ENCODE measurements at regions not wholly inside any gene's neighbourhood (a gene's known extent, or its start where the extent isn't known, plus 50 kb on each side); places are given as distances from the start of the nearest gene placed in this dataset.

DNA sequence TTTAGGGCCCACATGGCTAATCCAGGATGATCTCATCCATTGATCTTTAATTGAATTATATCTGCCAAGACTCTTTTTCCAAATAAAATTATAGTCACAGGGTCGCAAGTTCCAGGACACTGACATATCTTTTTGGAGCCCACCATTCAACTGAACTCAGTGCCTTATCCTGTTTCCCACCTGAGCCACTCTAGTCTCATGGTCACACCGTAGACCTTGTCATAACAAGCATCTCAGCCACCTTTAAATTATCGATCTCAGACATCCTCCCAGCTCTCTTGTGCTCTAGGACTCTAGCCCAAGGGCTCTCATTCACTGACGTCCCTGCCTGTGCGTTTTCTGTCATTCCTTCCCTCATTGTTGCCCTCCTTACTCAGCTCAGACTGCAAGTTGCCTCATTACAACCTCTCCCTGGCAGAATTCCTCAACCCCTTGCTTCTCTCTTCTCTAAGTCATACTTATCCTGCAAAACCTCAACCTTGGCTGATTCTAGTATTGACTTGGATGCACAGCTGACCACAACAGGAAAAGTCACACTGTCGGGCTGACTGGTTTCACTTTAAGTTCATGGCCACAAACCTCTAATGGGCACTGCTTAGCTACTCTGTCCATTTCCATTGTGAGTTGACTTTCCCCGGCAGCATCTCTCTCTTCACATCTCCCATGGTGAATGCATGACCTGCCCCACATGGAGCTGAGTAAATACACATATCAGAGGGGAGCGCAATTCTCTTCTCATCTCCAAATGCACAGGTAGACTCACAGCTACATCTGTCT is 91.0 kb upstream of the TRIM2 start:
- no CpG with 5 or more reads among the region's 8 CpGs for WGBS (ENCODE audit: extremely low coverage, insufficient coverage, low lambda C conversion rate)
- no peak overlapping the region for H2BK5ac ChIP-seq (ENCODE audit: low read length)
- DNase-seq = no peak
- H4K8ac ChIP-seq (ENCODE audit: low read depth, low read length) = no peak overlapping the region
- H3K4me3 ChIP-seq (ENCODE audit: low read length) = no peak overlapping the region
- H3K27ac ChIP-seq (ENCODE audit: low read depth, low read length) = no peak overlapping the region
- no peak overlapping the region for H4K5ac ChIP-seq (ENCODE audit: low read length)
- no peaks in the 10 kb centered on the region for H3K79me1 ChIP-seq (ENCODE audit: low read length)
- H3K9ac ChIP-seq (ENCODE audit: low read length) = no peak overlapping the region
- H3K56ac ChIP-seq (ENCODE audit: low read length) = no peak overlapping the region
- H3K4ac ChIP-seq (ENCODE audit: low read depth, low read length) = no peak overlapping the region
- H2BK120ac ChIP-seq (ENCODE audit: low read depth, low read length) = no peak overlapping the region
- no peaks in the 10 kb centered on the region for H3K79me2 ChIP-seq (ENCODE audit: control insufficient read depth, insufficient read depth, low read length)
- no peaks in the 10 kb centered on the region for H3K4me1 ChIP-seq (ENCODE audit: control insufficient read depth, low read depth, low read length)
- no peaks in the 10 kb centered on the region for H3K36me3 ChIP-seq (ENCODE audit: control insufficient read depth, insufficient read depth, low read length)
- H3K23ac ChIP-seq (ENCODE audit: low read length) = no peak overlapping the region
- H3K27me3 ChIP-seq (ENCODE audit: insufficient read depth, low read length, poor library complexity) = no peaks in the 10 kb centered on the region
- H2AK5ac ChIP-seq (ENCODE audit: low read length) = no peak overlapping the region
- H2BK15ac ChIP-seq (replicated peaks; ENCODE audit: low read depth) = no peak overlapping the region
- no peak overlapping the region for H3K18ac ChIP-seq (ENCODE audit: low read length)
- H3K4me2 ChIP-seq (ENCODE audit: low read length) = no peak overlapping the region

DNA sequence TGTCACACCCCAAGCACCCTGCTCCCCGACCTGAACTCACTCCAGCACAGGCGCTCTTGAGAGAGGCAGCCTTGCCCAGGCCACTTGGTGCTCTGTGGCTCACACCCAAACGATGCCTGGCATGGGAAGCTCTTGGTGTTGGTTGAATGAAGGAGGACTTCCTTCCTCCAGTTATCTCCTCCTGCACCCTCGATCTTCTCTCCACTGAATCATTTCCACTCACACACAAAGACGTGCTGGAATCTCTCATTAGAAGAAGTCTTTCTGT is 90.5 kb upstream of the TRIM2 start:
- H3K27ac ChIP-seq (ENCODE audit: low read depth, low read length) = no peak overlapping the region
- H3K79me2 ChIP-seq (ENCODE audit: control insufficient read depth, insufficient read depth, low read length) = no peaks in the 10 kb centered on the region
- WGBS (ENCODE audit: extremely low coverage, insufficient coverage, low lambda C conversion rate) = no CpG with 5 or more reads among the region's 5 CpGs
- no peak overlapping the region for H2AK5ac ChIP-seq (ENCODE audit: low read length)
- no peak overlapping the region for H2BK15ac ChIP-seq (replicated peaks; ENCODE audit: low read depth)
- no peak overlapping the region for H2BK5ac ChIP-seq (ENCODE audit: low read length)
- H3K9ac ChIP-seq (ENCODE audit: low read length) = no peak overlapping the region
- no peak overlapping the region for H3K4me3 ChIP-seq (ENCODE audit: low read length)
- no peaks in the 10 kb centered on the region for H3K27me3 ChIP-seq (ENCODE audit: insufficient read depth, low read length, poor library complexity)
- no peak overlapping the region for H3K23ac ChIP-seq (ENCODE audit: low read length)
- H3K79me1 ChIP-seq (ENCODE audit: low read length) = no peaks in the 10 kb centered on the region
- H2BK120ac ChIP-seq (ENCODE audit: low read depth, low read length) = no peak overlapping the region
- no peak overlapping the region for H3K56ac ChIP-seq (ENCODE audit: low read length)
- H3K4me2 ChIP-seq (ENCODE audit: low read length) = no peak overlapping the region
- H3K36me3 ChIP-seq (ENCODE audit: control insufficient read depth, insufficient read depth, low read length) = no peaks in the 10 kb centered on the region
- DNase-seq = no peak
- H3K18ac ChIP-seq (ENCODE audit: low read length) = no peak overlapping the region
- H4K5ac ChIP-seq (ENCODE audit: low read length) = no peak overlapping the region
- H3K4me1 ChIP-seq (ENCODE audit: control insufficient read depth, low read depth, low read length) = no peaks in the 10 kb centered on the region
- H4K8ac ChIP-seq (ENCODE audit: low read depth, low read length) = no peak overlapping the region
- H3K4ac ChIP-seq (ENCODE audit: low read depth, low read length) = no peak overlapping the region

DNA sequence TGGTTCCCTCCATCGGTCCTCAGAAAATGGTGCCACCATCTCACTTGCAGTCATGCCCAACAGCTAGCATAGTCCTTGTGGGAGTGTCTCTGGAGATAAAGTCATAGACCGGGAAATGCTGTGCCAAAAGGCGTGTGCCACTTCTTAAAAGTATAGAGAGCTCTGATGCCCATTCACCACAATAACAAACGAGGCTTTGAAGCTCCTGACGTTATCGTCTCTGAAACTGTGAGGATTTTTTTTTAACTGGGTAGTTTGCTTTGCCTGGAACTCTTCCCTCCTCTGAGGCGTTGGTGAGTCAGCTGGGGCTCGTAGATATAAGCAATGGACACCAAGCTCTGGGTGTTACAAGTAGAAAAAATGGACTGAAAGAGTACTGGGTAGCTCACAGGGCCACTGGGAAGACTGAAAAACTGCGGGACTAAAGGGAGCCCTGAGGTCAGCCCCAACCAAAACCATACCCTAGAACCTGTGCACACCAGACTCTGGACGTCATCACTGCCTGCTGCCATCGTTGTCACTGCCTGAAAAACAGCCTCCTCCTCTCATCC is 89.4 kb upstream of the TRIM2 start:
- DNase-seq = no peak
- Histone ChIP-seq H3K36me3 (ENCODE audit: control insufficient read depth, insufficient read depth, low read length) (no peaks in the 10 kb centered on the region), H2BK120ac (ENCODE audit: low read depth, low read length) (no peak overlapping the region), H3K79me1 (ENCODE audit: low read length) (no peaks in the 10 kb centered on the region), H4K5ac (ENCODE audit: low read length) (no peak overlapping the region), H3K4me1 (ENCODE audit: control insufficient read depth, low read depth, low read length) (no peaks in the 10 kb centered on the region), H3K27ac (ENCODE audit: low read depth, low read length) (no peak overlapping the region), H3K18ac (ENCODE audit: low read length) (no peak overlapping the region), H3K23ac (ENCODE audit: low read length) (no peak overlapping the region), H3K9ac (ENCODE audit: low read length) (no peak overlapping the region), H2BK5ac (ENCODE audit: low read length) (no peak overlapping the region), H2AK5ac (ENCODE audit: low read length) (no peak overlapping the region), H3K4me2 (ENCODE audit: low read length) (no peak overlapping the region), H3K79me2 (ENCODE audit: control insufficient read depth, insufficient read depth, low read length) (no peaks in the 10 kb centered on the region), H4K8ac (ENCODE audit: low read depth, low read length) (no peak overlapping the region), H3K27me3 (ENCODE audit: insufficient read depth, low read length, poor library complexity) (no peaks in the 10 kb centered on the region), H3K4me3 (ENCODE audit: low read length) (no peak overlapping the region), H3K4ac (ENCODE audit: low read depth, low read length) (no peak overlapping the region), H2BK15ac (replicated peaks; ENCODE audit: low read depth) (no peak overlapping the region), H3K56ac (ENCODE audit: low read length) (no peak overlapping the region)
- WGBS (ENCODE audit: extremely low coverage, insufficient coverage, low lambda C conversion rate) = no CpG with 5 or more reads among the region's 11 CpGs

DNA sequence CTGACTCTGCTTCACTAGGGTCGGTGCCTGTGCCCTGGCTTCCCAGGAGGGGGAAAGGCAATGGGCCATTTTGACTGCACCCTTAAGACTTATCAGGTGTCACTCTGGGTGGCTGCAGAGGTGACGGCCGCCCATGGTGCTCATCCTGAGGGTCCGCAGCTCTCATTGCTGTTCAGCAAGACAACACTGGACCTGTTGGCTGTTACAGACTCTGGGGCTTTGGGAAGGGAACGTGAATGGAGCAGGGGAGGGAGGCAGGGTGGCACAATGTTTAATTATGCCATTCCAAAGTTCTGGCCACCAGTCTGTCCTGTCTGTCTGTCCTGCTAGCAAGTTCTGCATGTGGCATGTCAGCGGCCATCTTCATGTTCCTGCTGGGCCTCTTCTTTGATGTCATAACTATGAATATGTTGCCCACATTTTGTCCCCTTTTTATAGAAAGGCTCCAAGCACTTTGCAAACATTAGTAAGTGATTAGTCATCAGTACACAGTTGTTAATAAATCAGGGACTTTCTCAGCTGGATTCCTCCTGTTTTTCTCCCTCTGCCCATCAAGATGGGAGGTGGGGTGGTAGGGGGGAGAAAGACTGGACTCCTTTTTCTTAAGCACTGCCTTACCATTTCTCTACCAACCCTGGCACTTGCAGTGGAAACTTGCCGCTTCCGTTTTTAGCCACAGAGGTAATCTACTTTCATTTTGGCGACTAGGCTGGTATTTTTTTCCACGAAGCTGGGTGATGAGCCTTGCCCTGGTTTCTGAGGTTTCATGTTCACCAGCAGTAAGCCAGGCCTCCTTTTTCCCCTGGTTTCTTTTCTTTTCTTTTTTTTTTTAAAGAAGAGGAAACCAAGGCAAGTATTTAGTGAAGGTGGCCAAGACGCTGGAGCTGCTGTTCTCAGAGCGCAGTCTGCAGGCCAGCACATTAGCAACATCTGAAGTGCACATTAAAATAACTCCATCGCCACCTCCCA is 88.6 kb upstream of the TRIM2 start:
- no peak overlapping the region for H3K4me3 ChIP-seq (ENCODE audit: low read length)
- H2BK120ac ChIP-seq (ENCODE audit: low read depth, low read length) = no peak overlapping the region
- no peaks in the 10 kb centered on the region for H3K27me3 ChIP-seq (ENCODE audit: insufficient read depth, low read length, poor library complexity)
- H4K8ac ChIP-seq (ENCODE audit: low read depth, low read length) = no peak overlapping the region
- H3K4ac ChIP-seq (ENCODE audit: low read depth, low read length) = no peak overlapping the region
- H3K79me2 ChIP-seq (ENCODE audit: control insufficient read depth, insufficient read depth, low read length) = no peaks in the 10 kb centered on the region
- H3K9ac ChIP-seq (ENCODE audit: low read length) = no peak overlapping the region
- no peak overlapping the region for H3K23ac ChIP-seq (ENCODE audit: low read length)
- H4K5ac ChIP-seq (ENCODE audit: low read length) = no peak overlapping the region
- H3K4me1 ChIP-seq (ENCODE audit: control insufficient read depth, low read depth, low read length) = no peaks in the 10 kb centered on the region
- no peak overlapping the region for H2BK15ac ChIP-seq (replicated peaks; ENCODE audit: low read depth)
- no peak overlapping the region for H3K18ac ChIP-seq (ENCODE audit: low read length)
- H2AK5ac ChIP-seq (ENCODE audit: low read length) = no peak overlapping the region
- no peak overlapping the region for H2BK5ac ChIP-seq (ENCODE audit: low read length)
- no peak overlapping the region for H3K56ac ChIP-seq (ENCODE audit: low read length)
- no peaks in the 10 kb centered on the region for H3K36me3 ChIP-seq (ENCODE audit: control insufficient read depth, insufficient read depth, low read length)
- H3K79me1 ChIP-seq (ENCODE audit: low read length) = no peaks in the 10 kb centered on the region
- no peak for DNase-seq
- no peak overlapping the region for H3K4me2 ChIP-seq (ENCODE audit: low read length)
- H3K27ac ChIP-seq (ENCODE audit: low read depth, low read length) = no peak overlapping the region
- WGBS (ENCODE audit: extremely low coverage, insufficient coverage, low lambda C conversion rate) = no CpG with 5 or more reads among the region's 13 CpGs

DNA sequence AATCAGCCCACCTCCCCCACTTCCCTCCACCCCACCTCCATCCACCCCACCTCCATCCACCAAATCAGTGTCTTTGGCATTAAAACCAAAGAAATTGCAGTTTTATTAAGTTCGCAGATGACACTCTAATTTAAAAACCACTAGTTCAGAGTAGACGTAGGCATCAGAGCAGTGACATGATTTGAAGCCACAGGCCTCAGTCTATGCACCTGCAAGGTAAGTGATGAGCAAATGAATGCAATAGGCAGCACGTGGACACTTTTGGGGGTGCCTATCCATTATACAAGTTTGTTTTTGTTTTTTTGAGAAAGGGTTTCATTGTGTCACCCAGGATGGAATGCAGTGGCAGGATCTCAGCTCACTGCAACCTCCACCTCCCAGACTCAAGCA is 88.0 kb upstream of the TRIM2 start:
- H3K56ac ChIP-seq (ENCODE audit: low read length) = no peak overlapping the region
- DNase-seq = no peak
- no peak overlapping the region for H2BK5ac ChIP-seq (ENCODE audit: low read length)
- no peak overlapping the region for H3K23ac ChIP-seq (ENCODE audit: low read length)
- H4K5ac ChIP-seq (ENCODE audit: low read length) = no peak overlapping the region
- H3K79me2 ChIP-seq (ENCODE audit: control insufficient read depth, insufficient read depth, low read length) = no peaks in the 10 kb centered on the region
- no peak overlapping the region for H3K9ac ChIP-seq (ENCODE audit: low read length)
- H3K4me3 ChIP-seq (ENCODE audit: low read length) = no peak overlapping the region
- no peak overlapping the region for H3K27ac ChIP-seq (ENCODE audit: low read depth, low read length)
- H3K36me3 ChIP-seq (ENCODE audit: control insufficient read depth, insufficient read depth, low read length) = no peaks in the 10 kb centered on the region
- no peaks in the 10 kb centered on the region for H3K4me1 ChIP-seq (ENCODE audit: control insufficient read depth, low read depth, low read length)
- H3K79me1 ChIP-seq (ENCODE audit: low read length) = no peaks in the 10 kb centered on the region
- WGBS (ENCODE audit: extremely low coverage, insufficient coverage, low lambda C conversion rate) = no CpG with 5 or more reads among the region's 3 CpGs
- H3K18ac ChIP-seq (ENCODE audit: low read length) = no peak overlapping the region
- no peak overlapping the region for H2AK5ac ChIP-seq (ENCODE audit: low read length)
- no peak overlapping the region for H3K4me2 ChIP-seq (ENCODE audit: low read length)
- no peaks in the 10 kb centered on the region for H3K27me3 ChIP-seq (ENCODE audit: insufficient read depth, low read length, poor library complexity)
- H2BK15ac ChIP-seq (replicated peaks; ENCODE audit: low read depth) = no peak overlapping the region
- H3K4ac ChIP-seq (ENCODE audit: low read depth, low read length) = no peak overlapping the region
- no peak overlapping the region for H2BK120ac ChIP-seq (ENCODE audit: low read depth, low read length)
- H4K8ac ChIP-seq (ENCODE audit: low read depth, low read length) = no peak overlapping the region
